ENCODE measurements at regions not wholly inside any gene's neighbourhood (a gene's known extent, or its start where the extent isn't known, plus 50 kb on each side); places are given as distances from the start of the nearest gene placed in this dataset.

DNA sequence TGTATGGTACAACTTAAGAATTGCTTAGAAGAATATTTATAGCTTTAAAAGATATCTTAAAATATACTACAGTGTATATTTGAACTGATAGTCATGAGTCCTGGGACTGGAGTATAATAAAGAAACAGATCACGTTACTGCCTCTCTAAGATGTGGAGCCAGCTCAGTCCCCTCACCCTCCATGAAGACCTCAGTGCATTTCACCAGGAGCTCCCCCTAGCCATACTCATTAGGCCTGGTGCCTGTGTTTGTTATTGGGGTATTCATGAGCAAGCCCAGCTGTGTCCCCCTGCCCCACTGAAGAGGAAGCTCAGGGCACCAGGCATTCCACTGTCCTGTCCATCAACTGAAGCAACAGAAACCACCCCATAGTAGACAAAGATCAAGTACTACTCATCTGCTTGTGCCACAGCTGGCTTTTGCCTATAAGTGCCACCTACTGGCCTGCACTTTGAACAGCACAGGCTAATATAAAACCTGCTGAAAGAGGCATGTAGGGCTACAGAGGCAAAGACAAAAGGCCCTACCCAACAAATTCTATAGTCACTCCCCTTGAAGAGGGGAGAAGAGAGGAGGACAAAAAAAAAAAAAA lies 850.2 kb upstream of the NUDT12 start:
- no peaks in the 10 kb centered on the region for H3K36me3 ChIP-seq
- in situ Hi-C loops (cut with MboI; ENCODE audit: low sequenced_read_pairs in 4 of 4): no loop called here
- TF ChIP-seq, protein P1, sequence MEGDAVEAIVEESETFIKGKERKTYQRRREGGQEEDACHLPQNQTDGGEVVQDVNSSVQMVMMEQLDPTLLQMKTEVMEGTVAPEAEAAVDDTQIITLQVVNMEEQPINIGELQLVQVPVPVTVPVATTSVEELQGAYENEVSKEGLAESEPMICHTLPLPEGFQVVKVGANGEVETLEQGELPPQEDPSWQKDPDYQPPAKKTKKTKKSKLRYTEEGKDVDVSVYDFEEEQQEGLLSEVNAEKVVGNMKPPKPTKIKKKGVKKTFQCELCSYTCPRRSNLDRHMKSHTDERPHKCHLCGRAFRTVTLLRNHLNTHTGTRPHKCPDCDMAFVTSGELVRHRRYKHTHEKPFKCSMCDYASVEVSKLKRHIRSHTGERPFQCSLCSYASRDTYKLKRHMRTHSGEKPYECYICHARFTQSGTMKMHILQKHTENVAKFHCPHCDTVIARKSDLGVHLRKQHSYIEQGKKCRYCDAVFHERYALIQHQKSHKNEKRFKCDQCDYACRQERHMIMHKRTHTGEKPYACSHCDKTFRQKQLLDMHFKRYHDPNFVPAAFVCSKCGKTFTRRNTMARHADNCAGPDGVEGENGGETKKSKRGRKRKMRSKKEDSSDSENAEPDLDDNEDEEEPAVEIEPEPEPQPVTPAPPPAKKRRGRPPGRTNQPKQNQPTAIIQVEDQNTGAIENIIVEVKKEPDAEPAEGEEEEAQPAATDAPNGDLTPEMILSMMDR (IDR thresholded peaks at IDR 0.05 in 4 of 5, conservative IDR thresholded peaks at IDR 0.05 in 1 of 5): peak in 1 of 5 experiments; percentile 8
- no peak for TF ChIP-seq POLR2A (IDR thresholded peaks at IDR 0.05)
- ATAC-seq: no peak
- H3K27ac ChIP-seq: no peak overlapping the region
- no peak overlapping the region for H3K4me3 ChIP-seq
- H3K9me3 ChIP-seq: no peaks in the 10 kb centered on the region
- no peak for DNase-seq
- no peaks in the 10 kb centered on the region for H3K4me1 ChIP-seq
- intact Hi-C loops (cut with DNase I; ENCODE audit: low total_unique reads): no loop called here
- H3K27me3 ChIP-seq: no peaks in the 10 kb centered on the region

DNA sequence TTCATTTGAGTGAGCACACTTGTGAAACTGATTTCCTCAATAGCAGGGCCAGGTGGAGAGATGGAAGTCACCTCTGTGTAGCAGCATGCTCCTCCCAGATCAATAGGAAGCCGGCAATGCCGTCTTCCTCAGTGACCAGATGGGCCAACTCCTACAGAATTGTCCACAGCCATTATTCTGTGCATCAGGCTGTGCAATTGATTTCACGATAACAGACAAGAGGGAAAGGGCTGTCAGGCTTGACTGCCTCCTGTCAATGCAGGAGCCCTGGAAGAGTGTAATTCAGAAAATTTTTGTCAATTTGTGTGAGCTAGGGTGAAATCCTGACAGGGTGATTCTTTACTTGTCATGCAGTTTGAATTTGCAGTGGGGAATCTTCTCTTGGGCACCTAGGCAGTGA lies 838.4 kb upstream of the NUDT12 start:
- ATAC-seq (no peak), DNase-seq (no peak)
- H3K9me3 ChIP-seq: no peaks in the 10 kb centered on the region
- no peaks in the 10 kb centered on the region for H3K27me3 ChIP-seq
- no peaks in the 10 kb centered on the region for H3K4me1 ChIP-seq
- in situ Hi-C loops (cut with MboI; ENCODE audit: low sequenced_read_pairs in 4 of 4): no loop called here
- H3K36me3 ChIP-seq: no peaks in the 10 kb centered on the region
- no peak overlapping the region for H3K27ac ChIP-seq
- no peak overlapping the region for H3K4me3 ChIP-seq
- TF ChIP-seq POLR2A (IDR thresholded peaks at IDR 0.05): no peak
- TF ChIP-seq, protein P1 (IDR thresholded peaks at IDR 0.05 in 4 of 5, conservative IDR thresholded peaks at IDR 0.05 in 1 of 5): no peak
- intact Hi-C loops (cut with DNase I; ENCODE audit: low total_unique reads): no loop called here

DNA sequence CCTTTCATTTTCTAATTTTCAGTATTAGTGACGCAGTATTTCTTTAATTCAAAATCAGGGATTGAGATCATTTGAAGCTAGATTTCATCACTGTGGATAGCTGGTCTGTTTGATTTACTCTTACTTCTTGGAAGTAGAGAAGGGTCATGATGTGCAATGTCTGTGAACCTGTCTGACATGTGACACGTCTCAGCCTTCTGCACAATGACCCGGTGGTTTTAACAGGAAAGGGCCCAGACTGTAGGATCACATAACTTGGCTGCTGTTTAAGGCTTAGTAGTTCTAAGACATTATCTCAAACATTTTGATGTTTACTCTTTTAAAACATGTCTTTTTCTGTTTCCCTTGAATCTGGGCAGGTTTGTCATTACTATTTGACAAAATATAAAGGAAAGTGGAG lies 823.3 kb upstream of the NUDT12 start:
- ATAC-seq (no peak), DNase-seq (no peak)
- no peaks in the 10 kb centered on the region for H3K36me3 ChIP-seq
- no peak overlapping the region for H3K4me3 ChIP-seq
- no peaks in the 10 kb centered on the region for H3K9me3 ChIP-seq
- no peaks in the 10 kb centered on the region for H3K27me3 ChIP-seq
- intact Hi-C loops (cut with DNase I; ENCODE audit: low total_unique reads): no loop called here
- no peak overlapping the region for H3K27ac ChIP-seq
- H3K4me1 ChIP-seq: no peaks in the 10 kb centered on the region
- in situ Hi-C loops (cut with MboI; ENCODE audit: low sequenced_read_pairs in 4 of 4): no loop called here
- TF ChIP-seq POLR2A (IDR thresholded peaks at IDR 0.05): no peak
- TF ChIP-seq, protein P1 (IDR thresholded peaks at IDR 0.05 in 4 of 5, conservative IDR thresholded peaks at IDR 0.05 in 1 of 5): no peak

DNA sequence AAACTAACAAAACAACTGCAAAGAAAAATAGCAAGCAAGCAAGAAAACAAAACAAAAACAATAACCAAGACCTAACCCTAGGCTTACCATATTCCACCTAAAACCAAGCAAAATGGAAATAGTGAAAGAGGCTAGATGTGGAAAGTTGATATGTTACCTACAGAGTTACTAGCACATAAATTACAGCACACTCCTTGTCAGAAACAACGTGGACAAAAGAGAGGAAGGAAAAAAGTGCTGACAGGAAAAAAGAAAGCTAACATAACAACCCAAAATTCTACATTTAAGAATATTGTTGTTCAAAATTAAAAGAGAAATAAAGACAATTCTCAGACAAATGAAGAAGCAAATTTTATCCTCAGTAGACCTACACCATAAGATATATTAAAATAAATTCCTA lies 812.8 kb upstream of the NUDT12 start:
- no peaks in the 10 kb centered on the region for H3K27me3 ChIP-seq

More for the DNA sequence above, 812.8 kb upstream of the NUDT12 start:
- no peak for ATAC-seq
- Histone ChIP-seq H3K4me1 (no peaks in the 10 kb centered on the region), H3K4me3 (no peak overlapping the region), H3K9me3 (no peaks in the 10 kb centered on the region), H3K27ac (no peak overlapping the region), H3K36me3 (no peaks in the 10 kb centered on the region)
- DNase-seq: no peak
- no peak for TF ChIP-seq POLR2A (IDR thresholded peaks at IDR 0.05)
- TF ChIP-seq, protein P1 (IDR thresholded peaks at IDR 0.05 in 4 of 5, conservative IDR thresholded peaks at IDR 0.05 in 1 of 5): no peak
- in situ Hi-C loops (cut with MboI; ENCODE audit: low sequenced_read_pairs in 4 of 4) (no loop called here), intact Hi-C loops (cut with DNase I; ENCODE audit: low total_unique reads) (no loop called here)
